Psoas muscle (tissue), 7 donors: ENCODE measurements at regions not wholly inside any gene's neighbourhood (a gene's known extent, or its start where the extent isn't known, plus 50 kb on each side); places are given as distances from the start of the nearest gene placed in this dataset.

Experiments
- ATAC-seq, 4 donors: fragments of 200-7000 bp; cut with Tn5 transposase; one replicate each; pipeline ENCODE4 v1.9.1; 2020; ENCODE audit warnings: moderate library complexity in 3 of 4, mild to moderate bottlenecking in 2 of 4
- DNase-seq, 2 donors: peaks; one replicate each; pipeline ENCODE4 v3.0.0-alpha.2; 2020
- H3K27ac ChIP-seq: fragments of 200-600 bp; one replicate; pipeline ENCODE4 v1.8.0; 2022
- H3K27me3 ChIP-seq, 3 donors: fragments of 200-600 bp in 1 of 3; one replicate each; pipeline versions ENCODE4 v1.6.1 to v1.8.0; 2013 to 2022; ENCODE audit warnings: low read length in 2 of 3, mild to moderate bottlenecking in 2 of 3, moderate library complexity in 1 of 3; ENCODE audit not compliant: insufficient read depth in 3 of 3
- H3K36me3 ChIP-seq, 2 donors: fragments of 200-600 bp in 1 of 2; one replicate each; pipeline versions ENCODE4 v1.6.1 to v1.8.0; 2013 to 2022; ENCODE audit warnings: low read depth in 1 of 2, mild to moderate bottlenecking in 1 of 2, moderate library complexity in 1 of 2; ENCODE audit not compliant: insufficient read depth in 1 of 2
- H3K4me1 ChIP-seq: fragments of 200-600 bp; one replicate; pipeline ENCODE4 v1.8.0; 2022
- H3K4me3 ChIP-seq: fragments of 200-600 bp; one replicate; pipeline ENCODE4 v1.8.0; 2022; ENCODE audit warnings: mild to moderate bottlenecking
- H3K9me3 ChIP-seq: fragments of 200-600 bp; one replicate; pipeline ENCODE4 v1.8.0; 2022
- CTCF ChIP-seq: fragments of 200-600 bp; IDR thresholded peaks from one replicate; pipeline ENCODE4 v1.8.0; 2022; ENCODE audit warnings: antibody characterized with exemption
- WGBS, 3 donors: extraction: QIAGEN DNeasy Blood & Tissue Kit; methylation state at CpG; one replicate each; pipeline versions ENCODE4 v1.1.6 to v1.1.7; 2013; 5-methylcytosine and 5-hydroxymethylcytosine counted together
- intact Hi-C, 2 donors: fragments of 100-400 bp; cut with DNase I; formaldehyde crosslinking; loops; one replicate each; pipeline versions ENCODE4 v1.11.0 to v1.14.2; 2022
- donor health status: healthy with polysubstance abuse.
- donor health status: DM: no; HTN: no; CAD: no; lungs with moderate emphysema.
- donor health status: Bipolar disorder and iron deficiency.
- donor health status: healthy.
- donor health status: DM: yes; HTN: yes; CAD: no.
- donor health status: DM: no; HTN: no; CAD: no.
- donor health status: DM: yes; HTN: yes; CAD: no.

GRCh38 chr6:141658696-141659095, 474.0 kb upstream of the GJE1 start:
- H3K27ac ChIP-seq: no peak overlapping the region

GRCh38 chr6:141657812-141658211, 474.9 kb upstream of the GJE1 start:
- Histone ChIP-seq H3K27me3 (no peaks in the 10 kb centered on the region), H3K4me3 (no peak overlapping the region), H3K27ac (no peak overlapping the region), H3K36me3 (no peaks in the 10 kb centered on the region), H3K9me3 (no peaks in the 10 kb centered on the region), H3K4me1 (no peaks in the 10 kb centered on the region)
- DNase-seq (no peak), ATAC-seq (no peak)
- TF ChIP-seq CTCF: no peak
- intact Hi-C loops: no loop called here
- WGBS, 3 donors: 90 to 97% (median 95%) methylated on average over 1 of the region's 1 CpG

More at GRCh38 chr6:141658696-141659095, 474.0 kb upstream of the GJE1 start:
- DNase-seq (no peak), ATAC-seq (no peak)
- Histone ChIP-seq H3K4me1 (no peaks in the 10 kb centered on the region), H3K4me3 (no peak overlapping the region), H3K27me3 (no peaks in the 10 kb centered on the region), H3K36me3 (no peaks in the 10 kb centered on the region), H3K9me3 (no peaks in the 10 kb centered on the region)
- intact Hi-C loops: no loop called here
- WGBS, 3 donors: 77 to 96% (median 87%) methylated on average over 2 of the region's 2 CpGs
- TF ChIP-seq CTCF: no peak

- DNase-seq: no peak
- H3K9me3 ChIP-seq: no peaks in the 10 kb centered on the region
- intact Hi-C loops: no loop called here
- no peaks in the 10 kb centered on the region for H3K27me3 ChIP-seq
- H3K4me1 ChIP-seq: no peaks in the 10 kb centered on the region
- ATAC-seq: no peak
- 76 to 91% (median 77%) methylated on average over 1 of the region's 1 CpG for WGBS, 3 donors
- H3K27ac ChIP-seq: no peak overlapping the region
- no peaks in the 10 kb centered on the region for H3K36me3 ChIP-seq
- no peak overlapping the region for H3K4me3 ChIP-seq
- no peak for TF ChIP-seq CTCF
Measured at GRCh38 chr6:141653590-141653989, 479.1 kb upstream of the GJE1 start.

GRCh38 chr6:141641951-141642350, 490.8 kb upstream of the GJE1 start:
- 62 to 67% (median 64%) methylated on average over 1 of the region's 1 CpG for WGBS, 3 donors
- ATAC-seq: no peak
- intact Hi-C loops: no loop called here

More at GRCh38 chr6:141641951-141642350, 490.8 kb upstream of the GJE1 start:
- H3K4me1 ChIP-seq: no peaks in the 10 kb centered on the region
- H3K4me3 ChIP-seq: no peak overlapping the region
- TF ChIP-seq CTCF: no peak
- H3K27me3 ChIP-seq: no peaks in the 10 kb centered on the region
- no peak for DNase-seq
- no peaks in the 10 kb centered on the region for H3K36me3 ChIP-seq
- no peaks in the 10 kb centered on the region for H3K9me3 ChIP-seq
- H3K27ac ChIP-seq: no peak overlapping the region
